ENCODE measurements at regions not wholly inside any gene's neighbourhood (a gene's known extent, or its start where the extent isn't known, plus 50 kb on each side); places are given as distances from the start of the nearest gene placed in this dataset.

GRCh38 chr19:13619203-13619632 is 112.9 kb upstream of the CACNA1A start (continued):
- TF ChIP-seq ZBTB33 (IDR thresholded peaks at IDR 0.05; ENCODE audit: borderline replicate concordance, low read depth) (no peak), NRF1 (IDR thresholded peaks at IDR 0.05; ENCODE audit: low read depth, low read length) (no peak), YY1 (IDR thresholded peaks at IDR 0.05; ENCODE audit: low read depth) (no peak), GATA2 (CRISPR knock-in tag; IDR thresholded peaks at IDR 0.05) (no peak), POLR2AphosphoS5 (IDR thresholded peaks at IDR 0.05; ENCODE audit: low read depth, low read length) (no peak)

GRCh38 chr19:13615890-13616289 is 109.6 kb upstream of the CACNA1A start:
- Histone ChIP-seq H3F3A (replicated peaks; ENCODE audit: insufficient read depth) (peaks cover 4% of the 10 kb centered on the region), H4K20me1 (ENCODE audit: insufficient read depth) (no peaks in the 10 kb centered on the region), H3K9me2 (no peaks in the 10 kb centered on the region), H3K27ac (ENCODE audit: low read depth in 2 of 2, low read length in 1 of 2) (no peak overlapping the region), H3K4me2 (no peak overlapping the region), H3K4me1 (ENCODE audit: control insufficient read depth in 1 of 2, insufficient read depth in 2 of 2, low read depth in 1 of 2, low read length in 1 of 2) (no peaks in the 10 kb centered on the region), H2AFZ (ENCODE audit: low read depth) (no peak overlapping the region), H3K4me3 (ENCODE audit: low read depth in 2 of 2, low read length in 1 of 2) (no peak overlapping the region), H3K27me3 (ENCODE audit: insufficient read depth) (peaks cover 17% of the 10 kb centered on the region; the same call in 1 of the 2 replicates), H3K79me2 (ENCODE audit: insufficient read depth) (no peaks in the 10 kb centered on the region), H3K36me3 (replicated peaks in 1 of 2; ENCODE audit: control insufficient read depth in 1 of 2, insufficient read depth in 2 of 2, low read length in 1 of 2) (no peaks in the 10 kb centered on the region), H3K9me3 (no peaks in the 10 kb centered on the region), H3K9ac (no peak overlapping the region)
- CTCF ChIA-PET: no interaction called here
- no peak for DNase-seq
- TF ChIP-seq NRF1 (IDR thresholded peaks at IDR 0.05; ENCODE audit: low read depth, low read length) (no peak), USF1 (IDR thresholded peaks at IDR 0.05; ENCODE audit: borderline replicate concordance, low read depth) (no peak)
- 12% methylated on average over 9 of the region's 9 CpGs for WGBS (ENCODE audit: low lambda C conversion rate)
- POLR2A ChIA-PET: no interaction called here

- no peak overlapping the region for H3K27ac ChIP-seq (ENCODE audit: low read depth in 2 of 2, low read length in 1 of 2)
- H3K9me2 ChIP-seq: no peaks in the 10 kb centered on the region
- no peaks in the 10 kb centered on the region for H3F3A ChIP-seq (replicated peaks; ENCODE audit: insufficient read depth)
- TF ChIP-seq RAD21 (IDR thresholded peaks at IDR 0.05; ENCODE audit: low read length) (no peak), EZH2phosphoT487 (IDR thresholded peaks at IDR 0.05; ENCODE audit: borderline replicate concordance, low read depth) (no peak), RXRA (IDR thresholded peaks at IDR 0.05; ENCODE audit: borderline replicate concordance, low read depth) (no peak)
- H3K4me2 ChIP-seq: no peak overlapping the region
- H4K20me1 ChIP-seq (ENCODE audit: insufficient read depth): no peaks in the 10 kb centered on the region
- H3K4me3 ChIP-seq (ENCODE audit: low read depth in 2 of 2, low read length in 1 of 2): no peak overlapping the region
- H2AFZ ChIP-seq (ENCODE audit: low read depth): no peak overlapping the region
- no peak overlapping the region for H3K9ac ChIP-seq
- no peaks in the 10 kb centered on the region for H3K36me3 ChIP-seq (replicated peaks in 1 of 2; ENCODE audit: control insufficient read depth in 1 of 2, insufficient read depth in 2 of 2, low read length in 1 of 2)
- 22% methylated on average over 13 of the region's 13 CpGs for WGBS (ENCODE audit: low lambda C conversion rate)
- no peak for DNase-seq
- H3K9me3 ChIP-seq: no peaks in the 10 kb centered on the region
- H3K4me1 ChIP-seq (ENCODE audit: control insufficient read depth in 1 of 2, insufficient read depth in 2 of 2, low read depth in 1 of 2, low read length in 1 of 2): no peaks in the 10 kb centered on the region
- no peaks in the 10 kb centered on the region for H3K79me2 ChIP-seq (ENCODE audit: insufficient read depth)
- POLR2A ChIA-PET: no interaction called here
- H3K27me3 ChIP-seq (ENCODE audit: insufficient read depth): peaks cover 31% of the 10 kb centered on the region
- CTCF ChIA-PET: interaction anchor here (1.0 to 3.0 kb wide), 2 partner anchors 24 to 108 kb away, joined by 4 to 9 read pairs; no protein-coding TSS in a partner anchor
Observed at GRCh38 chr19:13613447-13613846, 107.2 kb upstream of the CACNA1A start.

All from SK-N-SH (cell line).